T-cell (primary cell): ENCODE measurements at regions not wholly inside any gene's neighbourhood (a gene's known extent, or its start where the extent isn't known, plus 50 kb on each side); places are given as distances from the start of the nearest gene placed in this dataset.

Experiments used
- ATAC-seq, 4 experiments: fragments of 200-7000 bp in 3 of 4; fragments of 150-1000 bp in 1 of 4; cut with Tn5 transposase; replicated peaks in 1 of 4; 1 replicate in 3 of 4; 2 replicates in 1 of 4; pipeline ENCODE4 v1.10.0; 2021; ENCODE audit warnings: moderate library complexity in 3 of 4, mild to moderate bottlenecking in 2 of 4, moderate number of reproducible peaks in 1 of 4
- CTCF ChIA-PET, 2 donors: fragments of 300-600 bp; sonication (Branson Sonifier 250); formaldehyde crosslinking; loops; one replicate each; lab custom pipeline; 2022; ENCODE audit warnings: antibody characterized with exemption in 2 of 2; lab: Charles Lee
- POLR2A ChIA-PET, 2 donors: fragments of 300-600 bp; sonication (Branson Sonifier 250); formaldehyde crosslinking; loops; one replicate each; lab custom pipeline; 2022; ENCODE audit warnings: antibody characterized with exemption in 2 of 2; lab: Charles Lee
- DNase-seq, 35 experiments: peaks; one replicate each; pipeline versions ENCODE4 v3.0.0 to v3.0.0-alpha.2; 2013 to 2023
- H3K27ac ChIP-seq: one replicate; pipeline ENCODE4 v1.5.1; 2013; ENCODE audit warnings: low read length
- H3K27me3 ChIP-seq, 2 experiments: replicated peaks in 1 of 2; 1 replicate in 1 of 2; 2 replicates in 1 of 2; pipeline versions ENCODE4 v1.6.1 to v1.7.0; 2013; ENCODE audit warnings: low read length in 1 of 2, mixed read lengths in 1 of 2; ENCODE audit not compliant: control insufficient read depth in 2 of 2, insufficient read depth in 2 of 2; ENCODE audit errors: extremely low read depth in 1 of 2
- H3K36me3 ChIP-seq, 2 donors: 1 replicate in 1 of 2; 2 replicates in 1 of 2; pipeline versions ENCODE4 v1.6.1 to v1.7.0; 2013; ENCODE audit warnings: low read length in 1 of 2; ENCODE audit not compliant: control insufficient read depth in 2 of 2, insufficient read depth in 1 of 2; ENCODE audit errors: extremely low read depth in 1 of 2
- H3K4me1 ChIP-seq, 2 experiments: 1 replicate in 1 of 2; 2 replicates in 1 of 2; pipeline versions ENCODE4 v1.6.1 to v1.7.0; 2013; ENCODE audit warnings: low read length in 2 of 2, mixed read lengths in 1 of 2; ENCODE audit not compliant: insufficient read depth in 2 of 2, control insufficient read depth in 1 of 2; ENCODE audit errors: extremely low read depth in 1 of 2
- H3K4me3 ChIP-seq, 2 donors: 1 replicate in 1 of 2; 2 replicates in 1 of 2; pipeline versions ENCODE4 v1.5.1 to v1.7.0; 2013; ENCODE audit warnings: mild to moderate bottlenecking in 2 of 2, low read length in 1 of 2, moderate library complexity in 1 of 2; ENCODE audit not compliant: control insufficient read depth in 1 of 2; ENCODE audit errors: extremely low read depth in 1 of 2
- H3K9me3 ChIP-seq: 2 replicates; pipeline ENCODE4 v1.7.0; 2013
- H3K27ac Mint-ChIP-seq, 2 donors: one replicate each; pipeline ENCODE4 v1.8.0; 2020 to 2021; ENCODE audit warnings: mild to moderate bottlenecking in 2 of 2, mixed read lengths in 2 of 2
- H3K27me3 Mint-ChIP-seq, 2 donors: one replicate each; pipeline ENCODE4 v1.8.0; 2021 to 2022; ENCODE audit warnings: mixed read lengths in 2 of 2
- H3K36me3 Mint-ChIP-seq: one replicate; pipeline ENCODE4 v1.8.0; 2021; ENCODE audit warnings: mixed read lengths
- H3K4me1 Mint-ChIP-seq, 3 donors: one replicate each; pipeline ENCODE4 v1.8.0; 2020 to 2022; ENCODE audit warnings: mixed read lengths in 3 of 3, mild to moderate bottlenecking in 1 of 3
- H3K4me3 Mint-ChIP-seq, 3 donors: one replicate each; pipeline ENCODE4 v1.8.0; 2020 to 2022; ENCODE audit warnings: mild to moderate bottlenecking in 3 of 3, mixed read lengths in 3 of 3, moderate library complexity in 3 of 3
- H3K9me3 Mint-ChIP-seq, 3 donors: one replicate each; pipeline ENCODE4 v1.8.0; 2020 to 2022; ENCODE audit warnings: mixed read lengths in 3 of 3
- WGBS: methylation state at CpG from one replicate; pipeline ENCODE4 v1.1.5; 2013; ENCODE audit warnings: missing lambda C conversion rate; ENCODE audit not compliant: insufficient coverage; 5-methylcytosine and 5-hydroxymethylcytosine counted together

DNA sequence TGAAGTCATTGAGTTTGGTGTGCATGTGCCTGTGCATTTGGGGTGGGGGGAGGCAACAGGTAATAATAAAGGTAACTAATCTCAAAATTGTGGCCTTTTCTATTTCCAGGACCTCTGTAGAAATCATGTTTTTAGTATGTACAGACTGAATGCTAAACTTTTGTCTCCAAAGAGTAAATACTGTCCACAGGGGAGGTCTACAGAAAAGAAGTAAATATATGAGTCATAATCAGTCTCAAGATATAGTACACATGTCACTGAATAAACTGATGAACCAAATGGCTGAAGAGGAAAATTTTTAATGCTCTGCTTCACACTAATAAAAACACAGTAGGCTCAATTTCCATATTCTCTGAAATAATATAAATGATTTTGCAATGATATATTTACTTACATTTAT, 440.4 kb upstream of the ZFP42 start:
- no peak overlapping the region for H3K4me3 Mint-ChIP-seq
- no peaks in the 10 kb centered on the region for H3K36me3 Mint-ChIP-seq
- DNase-seq (no peak), ATAC-seq (no peak)
- no peak overlapping the region for H3K27ac Mint-ChIP-seq
- H3K9me3 Mint-ChIP-seq: peaks cover 6 to 18% (median 12%) of the 10 kb centered on the region in 3 donors
- H3K4me3 ChIP-seq: no peak overlapping the region
- H3K27me3 Mint-ChIP-seq: no peaks in the 10 kb centered on the region
- H3K4me1 Mint-ChIP-seq: no peaks in the 10 kb centered on the region
- ChIA-PET CTCF (no interaction called here), POLR2A (no interaction called here)
- H3K27me3 ChIP-seq: no peaks in the 10 kb centered on the region
- H3K27ac ChIP-seq: no peak overlapping the region
- H3K9me3 ChIP-seq: no peaks in the 10 kb centered on the region
- no peaks in the 10 kb centered on the region for H3K4me1 ChIP-seq
- H3K36me3 ChIP-seq: no peaks in the 10 kb centered on the region

DNA sequence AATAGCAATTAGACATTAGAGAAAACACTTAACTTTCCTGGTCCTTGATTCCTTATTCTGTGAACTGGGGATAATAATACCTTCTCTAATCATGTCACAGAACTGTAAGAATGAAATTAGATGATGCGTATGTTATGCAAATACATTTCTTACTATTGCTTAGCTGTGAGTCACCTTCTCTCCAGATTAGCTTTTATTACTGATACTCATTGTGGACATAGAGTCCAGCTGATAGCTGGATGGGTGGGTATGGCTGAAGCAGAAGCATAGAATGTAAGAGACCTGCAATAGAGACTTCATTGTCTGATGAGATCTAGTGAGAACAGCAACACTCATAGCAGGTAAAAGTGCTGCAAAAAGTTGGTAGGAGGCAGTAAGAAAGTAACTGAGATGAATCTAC, 437.2 kb upstream of the ZFP42 start:
- Mint-ChIP-seq H3K27me3 (no peaks in the 10 kb centered on the region), H3K4me3 (no peak overlapping the region), H3K27ac (no peak overlapping the region), H3K36me3 (no peaks in the 10 kb centered on the region), H3K9me3 (peaks cover 12 to 14% (median 13%) of the 10 kb centered on the region in 3 donors), H3K4me1 (no peaks in the 10 kb centered on the region)
- Histone ChIP-seq H3K36me3 (no peaks in the 10 kb centered on the region), H3K27ac (no peak overlapping the region), H3K9me3 (no peaks in the 10 kb centered on the region), H3K27me3 (no peaks in the 10 kb centered on the region), H3K4me3 (no peak overlapping the region), H3K4me1 (no peaks in the 10 kb centered on the region)
- POLR2A ChIA-PET: no interaction called here
- CTCF ChIA-PET: interaction anchor here in 1 of 2 donors (0.6 kb wide), 1 partner anchor 545 kb away, joined by 4 read pairs; no protein-coding TSS in a partner anchor
- WGBS: no CpG with 5 or more reads among the region's 1 CpG
- ATAC-seq (no peak), DNase-seq (no peak)

DNA sequence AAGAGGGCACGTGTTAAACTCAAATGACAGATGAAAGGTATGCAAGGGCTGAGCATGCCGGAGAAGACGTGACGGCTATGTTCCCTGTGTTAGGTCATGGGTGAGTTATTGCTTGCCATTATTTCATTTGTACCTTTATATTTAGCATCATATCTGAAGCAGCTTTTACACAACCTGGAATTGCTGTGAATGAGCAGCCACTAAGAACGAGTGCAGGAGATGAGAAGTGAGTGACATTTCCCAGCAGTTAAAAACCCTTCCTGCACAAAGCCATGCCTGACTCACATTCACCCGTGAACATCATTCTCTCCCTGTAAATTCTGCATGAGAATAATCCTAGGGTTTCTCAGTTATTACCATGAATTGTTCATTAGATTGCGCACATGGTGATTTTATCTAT, 433.2 kb upstream of the ZFP42 start:
- no CpG with 5 or more reads among the region's 7 CpGs for WGBS
- no peaks in the 10 kb centered on the region for H3K27me3 Mint-ChIP-seq

GRCh38 chr4:187565416-187565815, 430.2 kb upstream of the ZFP42 start:
- no peaks in the 10 kb centered on the region for H3K27me3 Mint-ChIP-seq
- Histone ChIP-seq H3K36me3 (no peaks in the 10 kb centered on the region), H3K27me3 (no peaks in the 10 kb centered on the region), H3K27ac (no peak overlapping the region), H3K4me1 (no peaks in the 10 kb centered on the region), H3K4me3 (no peak overlapping the region), H3K9me3 (no peaks in the 10 kb centered on the region)
- ChIA-PET POLR2A (no interaction called here), CTCF (no interaction called here)
- ATAC-seq (no peak), DNase-seq (no peak)
- no peaks in the 10 kb centered on the region for H3K36me3 Mint-ChIP-seq
- peaks cover 9 to 15% (median 13%) of the 10 kb centered on the region in 3 donors for H3K9me3 Mint-ChIP-seq
- no peaks in the 10 kb centered on the region for H3K4me1 Mint-ChIP-seq
- no peak overlapping the region for H3K27ac Mint-ChIP-seq
- 95% methylated on average over 5 of the region's 11 CpGs for WGBS
- H3K4me3 Mint-ChIP-seq: no peak overlapping the region

More for the DNA sequence above, 433.2 kb upstream of the ZFP42 start:
- ATAC-seq (no peak), DNase-seq (no peak)
- Mint-ChIP-seq H3K27ac (no peak overlapping the region), H3K4me3 (no peak overlapping the region), H3K36me3 (no peaks in the 10 kb centered on the region), H3K4me1 (no peaks in the 10 kb centered on the region), H3K9me3 (peaks cover 7 to 18% (median 13%) of the 10 kb centered on the region in 3 donors)
- Histone ChIP-seq H3K9me3 (no peaks in the 10 kb centered on the region), H3K27ac (no peak overlapping the region), H3K4me1 (no peaks in the 10 kb centered on the region), H3K36me3 (no peaks in the 10 kb centered on the region), H3K27me3 (no peaks in the 10 kb centered on the region), H3K4me3 (no peak overlapping the region)
- ChIA-PET CTCF (no interaction called here), POLR2A (no interaction called here)

DNA sequence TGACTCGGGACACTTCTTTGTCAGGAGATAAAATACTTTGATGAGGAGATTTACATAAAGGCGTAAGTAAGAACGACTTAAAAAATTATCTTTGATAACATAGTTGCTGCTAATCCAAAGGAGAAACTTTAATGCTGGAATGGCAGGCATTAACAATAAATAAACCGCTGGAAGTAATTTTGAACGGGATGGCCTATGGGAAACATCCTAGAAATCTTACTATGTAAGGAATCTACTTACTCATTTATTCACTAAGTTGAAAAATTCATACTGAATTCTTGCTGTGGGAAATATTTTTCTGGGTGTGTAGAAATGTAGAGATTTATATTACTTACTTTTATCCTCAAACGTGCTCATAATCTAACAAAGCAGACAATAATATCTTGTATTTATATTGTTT, 425.7 kb upstream of the ZFP42 start:
- Histone ChIP-seq H3K27me3 (no peaks in the 10 kb centered on the region), H3K36me3 (no peaks in the 10 kb centered on the region), H3K4me1 (no peaks in the 10 kb centered on the region), H3K4me3 (no peak overlapping the region), H3K27ac (no peak overlapping the region), H3K9me3 (no peaks in the 10 kb centered on the region)
- no peaks in the 10 kb centered on the region for H3K36me3 Mint-ChIP-seq
- no CpG with 5 or more reads among the region's 6 CpGs for WGBS
- POLR2A ChIA-PET: no interaction called here
- no peaks in the 10 kb centered on the region for H3K4me1 Mint-ChIP-seq
- no peak overlapping the region for H3K27ac Mint-ChIP-seq
- no peaks in the 10 kb centered on the region for H3K27me3 Mint-ChIP-seq
- CTCF ChIA-PET: no interaction called here
- ATAC-seq: no peak
- H3K4me3 Mint-ChIP-seq: no peak overlapping the region
- peaks cover 6 to 20% (median 15%) of the 10 kb centered on the region in 3 donors for H3K9me3 Mint-ChIP-seq
- no peak for DNase-seq

DNA sequence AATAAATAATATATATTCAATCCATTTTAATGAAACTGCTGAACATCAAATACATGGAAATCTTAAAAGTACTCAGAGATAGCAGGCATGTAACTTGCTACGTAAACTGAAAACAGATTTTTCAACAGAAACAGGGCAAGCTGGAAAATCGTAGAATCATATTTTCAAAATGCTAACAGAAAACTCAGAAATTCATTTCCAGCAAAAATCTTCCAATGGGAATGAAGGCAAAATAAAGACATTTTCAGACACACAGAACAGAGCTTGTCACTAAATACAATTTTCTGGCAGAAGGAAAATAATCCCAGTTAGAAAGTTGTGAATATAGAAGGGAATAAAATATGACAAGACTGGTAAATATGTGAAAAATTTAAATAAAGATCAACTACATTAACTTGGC, 419.9 kb upstream of the ZFP42 start:
- no peaks in the 10 kb centered on the region for H3K36me3 Mint-ChIP-seq
- ChIA-PET POLR2A (no interaction called here), CTCF (no interaction called here)
- no peak overlapping the region for H3K27ac Mint-ChIP-seq
- Histone ChIP-seq H3K9me3 (no peaks in the 10 kb centered on the region), H3K4me1 (no peaks in the 10 kb centered on the region), H3K27me3 (no peaks in the 10 kb centered on the region), H3K36me3 (no peaks in the 10 kb centered on the region), H3K27ac (no peak overlapping the region), H3K4me3 (no peak overlapping the region)
- H3K27me3 Mint-ChIP-seq: no peaks in the 10 kb centered on the region
- ATAC-seq: no peak
- WGBS: 95% methylated on average over 2 of the region's 2 CpGs
- H3K4me1 Mint-ChIP-seq: no peaks in the 10 kb centered on the region
- no peak overlapping the region for H3K4me3 Mint-ChIP-seq
- H3K9me3 Mint-ChIP-seq: peaks cover 6 to 19% (median 12%) of the 10 kb centered on the region in 3 donors
- DNase-seq: no peak

GRCh38 chr4:187576751-187577150, 418.8 kb upstream of the ZFP42 start:
- Mint-ChIP-seq H3K9me3 (peaks cover 6 to 12% (median 12%) of the 10 kb centered on the region in 3 donors), H3K36me3 (no peaks in the 10 kb centered on the region), H3K27me3 (no peaks in the 10 kb centered on the region), H3K4me1 (no peaks in the 10 kb centered on the region), H3K27ac (no peak overlapping the region), H3K4me3 (no peak overlapping the region)
- H3K4me3 ChIP-seq: no peak overlapping the region
- ChIA-PET POLR2A (no interaction called here), CTCF (no interaction called here)
- H3K27me3 ChIP-seq: no peaks in the 10 kb centered on the region
- no peak for ATAC-seq
- DNase-seq: no peak
- H3K27ac ChIP-seq: no peak overlapping the region
- H3K36me3 ChIP-seq: no peaks in the 10 kb centered on the region
- no peaks in the 10 kb centered on the region for H3K4me1 ChIP-seq
- H3K9me3 ChIP-seq: no peaks in the 10 kb centered on the region
